Umbilical cord (tissue), 1 donor: ENCODE measurements at regions not wholly inside any gene's neighbourhood (a gene's known extent, or its start where the extent isn't known, plus 50 kb on each side); places are given as distances from the start of the nearest gene placed in this dataset.

Experiments
- DNase-seq: peaks from one replicate; pipeline ENCODE4 v3.0.0-alpha.2; 2015; ENCODE audit warnings: low spot score

- DNase-seq, result no peak
Observed at GRCh38 chr9:113646946-113647914, 183.7 kb downstream of the RGS3 start.

GRCh38 chr9:113648048-113648447 lies 184.5 kb downstream of the RGS3 start:
- DNase-seq, result no peak

GRCh38 chr9:113648586-113648985 lies 185.1 kb downstream of the RGS3 start:
- no peak for DNase-seq

GRCh38 chr9:113649054-113649453 lies 185.5 kb downstream of the RGS3 start:
- DNase-seq, result peak; percentile 71

GRCh38 chr9:113649855-113650206 lies 186.3 kb downstream of the RGS3 start:
- no peak for DNase-seq

GRCh38 chr9:113650207-113651131 lies 186.9 kb downstream of the RGS3 start:
- no peak for DNase-seq

- DNase-seq, result no peak
Observed at GRCh38 chr9:113651896-113652295, 188.4 kb downstream of the RGS3 start.

GRCh38 chr9:113652355-113653152 lies 189.0 kb downstream of the RGS3 start:
- no peak for DNase-seq

- peak; percentile 42 for DNase-seq
Observed at GRCh38 chr9:113653746-113654604, 190.4 kb downstream of the RGS3 start.

- peak; percentile 68 for DNase-seq
Observed at GRCh38 chr9:113654605-113655428, 191.3 kb downstream of the RGS3 start.

GRCh38 chr9:113656771-113657670 lies 193.5 kb downstream of the RGS3 start:
- DNase-seq, result no peak

GRCh38 chr9:113657765-113658544 lies 194.4 kb downstream of the RGS3 start:
- DNase-seq, result peak; percentile 84

- no peak for DNase-seq
Observed at GRCh38 chr9:113658545-113658895, 195.0 kb downstream of the RGS3 start.

- no peak for DNase-seq
Observed at GRCh38 chr9:113659039-113659438, 195.5 kb downstream of the RGS3 start.

- DNase-seq, result no peak
Observed at GRCh38 chr9:113659740-113660139, 196.2 kb downstream of the RGS3 start.

- no peak for DNase-seq
Observed at GRCh38 chr9:113660196-113660595, 196.7 kb downstream of the RGS3 start.

GRCh38 chr9:113661074-113661473 lies 197.5 kb downstream of the RGS3 start:
- DNase-seq, result no peak
